Keratinocyte (primary cell): ENCODE measurements at regions not wholly inside any gene's neighbourhood (a gene's known extent, or its start where the extent isn't known, plus 50 kb on each side); places are given as distances from the start of the nearest gene placed in this dataset.

Source experiments
- CTCF ChIP-seq, 3 experiments: IDR thresholded peaks in 1 of 3; conservative IDR thresholded peaks in 1 of 3; optimal IDR thresholded peaks in 1 of 3; 2 replicates in 2 of 3; 3 replicates in 1 of 3; pipeline versions ENCODE3 to v1.5.1; 2011; ENCODE audit warnings: low read length in 3 of 3, mild to moderate bottlenecking in 3 of 3, moderate library complexity in 2 of 3, control low read depth in 1 of 3, inconsistent platforms in 1 of 3; ENCODE audit not compliant: insufficient read depth in 2 of 3; ENCODE audit errors: extremely low read depth in 1 of 3
- EZH2 ChIP-seq: IDR thresholded peaks from one replicate; pipeline ENCODE4 v1.6.1; 2012; ENCODE audit warnings: inconsistent platforms, mild to moderate bottlenecking, low read length, moderate library complexity

- TF ChIP-seq CTCF (optimal IDR thresholded peaks at IDR 0.05 in 1 of 3, IDR thresholded peaks at IDR 0.05 in 1 of 3, conservative IDR thresholded peaks at IDR 0.05 in 1 of 3; ENCODE audit: extremely low read depth in 1 of 3, insufficient read depth in 2 of 3, low read length in 3 of 3) (no peak), EZH2 (no peak)
Observed at GRCh38 chr11:34823197-34823596, 93.0 kb downstream of the APIP start.
